Osteoblast (primary cell): ENCODE measurements at regions not wholly inside any gene's neighbourhood (a gene's known extent, or its start where the extent isn't known, plus 50 kb on each side); places are given as distances from the start of the nearest gene placed in this dataset.

Experiments
- DNase-seq: peaks from one replicate; pipeline ENCODE4 v3.0.0; 2011; ENCODE audit warnings: low spot score, mixed read lengths; ENCODE audit not compliant: insufficient read length; ENCODE audit errors: missing footprints
- H2AFZ ChIP-seq: 2 replicates; pipeline ENCODE4 v1.6.0; 2011; ENCODE audit warnings: mild to moderate bottlenecking, low read length
- H3K27ac ChIP-seq: 2 replicates; pipeline ENCODE4 v1.5.1; 2011; ENCODE audit warnings: mild to moderate bottlenecking, low read depth, low read length, moderate library complexity
- H3K27me3 ChIP-seq: 2 replicates; pipeline ENCODE4 v1.6.0; 2012; ENCODE audit warnings: mild to moderate bottlenecking, control low read depth, inconsistent platforms, low read length, moderate library complexity; ENCODE audit not compliant: insufficient read depth
- H3K36me3 ChIP-seq: 2 replicates; pipeline ENCODE4 v1.5.1; 2011; ENCODE audit warnings: mild to moderate bottlenecking, low read length, control low read depth, moderate library complexity; ENCODE audit not compliant: insufficient read depth
- H3K4me1 ChIP-seq: 2 replicates; pipeline ENCODE4 v1.5.1; 2011; ENCODE audit warnings: mild to moderate bottlenecking, low read length, control low read depth, moderate library complexity; ENCODE audit not compliant: insufficient read depth
- H3K4me2 ChIP-seq: 2 replicates; pipeline ENCODE4 v1.6.0; 2011; ENCODE audit warnings: mild to moderate bottlenecking, low read length; ENCODE audit not compliant: insufficient read depth
- H3K4me3 ChIP-seq: fragments of 200-600 bp; sonication (generic); 3 replicates; pipeline ENCODE4 v1.5.1; 2012; ENCODE audit warnings: mild to moderate bottlenecking, low read length, inconsistent platforms; ENCODE audit not compliant: insufficient read depth
- H3K79me2 ChIP-seq: 2 replicates; pipeline ENCODE4 v1.6.0; 2012; ENCODE audit warnings: mild to moderate bottlenecking, low read length, control low read depth, inconsistent platforms; ENCODE audit not compliant: insufficient read depth
- H3K9me3 ChIP-seq: 2 replicates; pipeline ENCODE4 v1.5.1; 2011; ENCODE audit warnings: low read depth, low read length, control low read depth
- H4K20me1 ChIP-seq: 2 replicates; pipeline ENCODE4 v1.6.0; 2012; ENCODE audit warnings: mild to moderate bottlenecking, low read length, control low read depth; ENCODE audit not compliant: insufficient read depth
- CTCF ChIP-seq: IDR thresholded peaks from 2 replicates; pipeline ENCODE4 v1.5.1; 2011; ENCODE audit warnings: mild to moderate bottlenecking, low read depth, low read length, moderate library complexity; ENCODE audit errors: extremely low read depth

DNA sequence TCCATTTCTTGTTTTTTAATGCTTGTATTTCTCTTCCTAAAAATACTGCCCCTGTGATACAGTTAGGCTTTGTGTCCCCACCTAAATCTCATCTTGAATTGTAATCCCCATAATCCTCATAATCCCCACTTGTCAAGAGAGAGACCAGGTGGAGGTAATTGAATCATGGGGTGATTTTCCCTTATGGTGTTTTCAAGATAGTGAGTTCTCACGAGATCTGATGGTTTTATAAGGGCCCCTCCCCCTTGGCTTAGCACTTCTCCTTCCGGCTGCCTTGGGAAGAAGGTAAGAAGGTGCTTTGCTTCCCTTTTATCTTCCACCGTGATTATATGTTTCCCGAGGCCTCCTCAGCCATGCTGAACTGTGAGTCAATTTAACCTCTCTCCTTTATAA, 227.4 kb downstream of the MAN2A1 start:
- Histone ChIP-seq H3K27me3 (no peaks in the 10 kb centered on the region), H3K36me3 (no peaks in the 10 kb centered on the region), H3K4me3 (no peak overlapping the region), H3K4me1 (no peaks in the 10 kb centered on the region), H3K27ac (no peak overlapping the region), H4K20me1 (no peaks in the 10 kb centered on the region), H2AFZ (no peak overlapping the region), H3K4me2 (no peak overlapping the region), H3K9me3 (no peaks in the 10 kb centered on the region), H3K79me2 (no peaks in the 10 kb centered on the region)
- no peak for DNase-seq
- TF ChIP-seq CTCF, result no peak

GRCh38 chr5:109917966-109918365, 228.2 kb downstream of the MAN2A1 start:
- H3K4me3 ChIP-seq, result no peak overlapping the region
- H3K36me3 ChIP-seq, result no peaks in the 10 kb centered on the region
- H3K4me2 ChIP-seq, result no peak overlapping the region
- DNase-seq, result no peak
- H4K20me1 ChIP-seq, result no peaks in the 10 kb centered on the region
- no peaks in the 10 kb centered on the region for H3K4me1 ChIP-seq
- H3K27ac ChIP-seq, result no peak overlapping the region
- H2AFZ ChIP-seq, result no peak overlapping the region
- TF ChIP-seq CTCF, result no peak
- H3K79me2 ChIP-seq, result no peaks in the 10 kb centered on the region
- no peaks in the 10 kb centered on the region for H3K27me3 ChIP-seq
- H3K9me3 ChIP-seq, result no peaks in the 10 kb centered on the region

DNA sequence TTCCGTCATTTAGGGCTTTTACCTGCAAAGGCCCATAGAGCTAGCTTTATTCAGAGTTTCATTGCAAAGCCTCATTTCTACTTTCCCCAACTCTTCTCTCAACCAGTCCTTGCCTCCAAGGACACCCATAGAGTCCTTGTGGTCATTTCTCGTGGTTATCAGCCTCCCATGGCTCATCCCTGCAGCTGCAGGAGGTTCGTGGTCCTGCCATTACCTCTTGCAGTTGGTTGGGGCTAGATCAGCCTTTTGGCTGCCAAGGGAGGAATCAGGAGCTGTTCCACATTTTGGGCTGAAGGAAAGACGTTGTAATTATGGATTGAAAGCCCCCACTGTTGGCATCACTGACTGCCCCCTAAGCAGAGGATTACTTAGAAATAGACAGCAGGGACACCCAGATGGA, 231.0 kb downstream of the MAN2A1 start:
- no peaks in the 10 kb centered on the region for H3K27me3 ChIP-seq
- no peak for DNase-seq
- no peaks in the 10 kb centered on the region for H3K79me2 ChIP-seq
- no peak overlapping the region for H3K27ac ChIP-seq
- H3K4me1 ChIP-seq, result no peaks in the 10 kb centered on the region
- no peaks in the 10 kb centered on the region for H4K20me1 ChIP-seq
- no peak overlapping the region for H2AFZ ChIP-seq
- no peak overlapping the region for H3K4me3 ChIP-seq
- no peak overlapping the region for H3K4me2 ChIP-seq
- no peaks in the 10 kb centered on the region for H3K36me3 ChIP-seq
- TF ChIP-seq CTCF, result no peak
- no peaks in the 10 kb centered on the region for H3K9me3 ChIP-seq

DNA sequence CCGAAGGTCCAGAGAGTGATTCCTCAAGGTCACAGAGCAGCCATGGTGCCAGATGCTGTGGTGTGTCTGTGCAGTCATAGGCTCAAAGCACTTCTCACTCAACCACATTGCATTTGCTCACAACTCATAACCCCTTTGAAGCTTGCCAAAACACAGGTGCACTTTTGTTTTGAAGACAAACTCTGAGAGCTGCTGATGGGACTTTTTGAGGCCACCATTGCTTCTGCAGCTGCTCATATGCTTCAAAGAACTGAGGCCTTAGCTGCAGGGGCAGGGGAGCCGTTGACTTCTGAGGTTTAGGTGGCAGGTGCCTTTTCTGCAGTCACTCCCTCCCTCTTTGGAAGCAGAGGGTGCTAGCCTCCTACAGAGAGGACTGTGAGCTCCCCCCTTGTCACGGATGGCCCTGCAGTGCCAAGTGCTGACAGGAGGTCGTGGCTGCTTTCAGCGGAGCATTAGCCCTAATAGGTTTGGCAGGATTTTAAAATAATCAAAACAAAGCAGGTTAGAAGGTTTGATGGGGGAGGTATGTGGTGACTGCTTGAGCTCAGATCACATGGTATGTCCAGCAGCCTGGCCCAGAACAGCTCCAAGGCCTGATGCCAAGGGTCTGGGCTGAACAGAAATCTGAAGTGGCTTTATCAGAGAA, 232.1 kb downstream of the MAN2A1 start:
- Histone ChIP-seq H3K4me1 (no peaks in the 10 kb centered on the region), H3K9me3 (no peaks in the 10 kb centered on the region), H3K4me2 (no peak overlapping the region), H4K20me1 (no peaks in the 10 kb centered on the region), H3K36me3 (no peaks in the 10 kb centered on the region), H2AFZ (no peak overlapping the region), H3K27ac (no peak overlapping the region), H3K27me3 (peaks cover 4% of the 10 kb centered on the region), H3K79me2 (no peaks in the 10 kb centered on the region), H3K4me3 (no peak overlapping the region)
- DNase-seq, result no peak
- TF ChIP-seq CTCF, result no peak
